HepG2 (cell line): ENCODE measurements at regions not wholly inside any gene's neighbourhood (a gene's known extent, or its start where the extent isn't known, plus 50 kb on each side); places are given as distances from the start of the nearest gene placed in this dataset.

Experiments
- ATAC-seq: fragments of 200-7000 bp; cut with Tn5 transposase; 3 replicates; pipeline ENCODE4 v1.9.1; 2020; ENCODE audit warnings: mild to moderate bottlenecking, moderate library complexity
- BruUV-seq: library from RNA; stranded (reverse); fragments of 400-500 nt; replicated peaks from 2 replicates; lab custom pipeline; 2021; lab: Mats Ljungman, UMichigan
- CTCF ChIA-PET: fragments of 300-600 bp; formaldehyde crosslinking; extraction: SDS; loops from one replicate; lab custom pipeline; 2021; ENCODE audit warnings: low total read pairs, inconsistent platforms, low intra/inter-chr PET ratio; lab: Yijun Ruan, JAX
- POLR2A ChIA-PET: fragments of 350-600 bp; sonication (Branson Sonifier 250); formaldehyde crosslinking; loops from one replicate; lab custom pipeline; 2020; ENCODE audit warnings: antibody characterized with exemption, inconsistent platforms; lab: Yijun Ruan, JAX
- DNase-seq: peaks from one replicate; pipeline ENCODE4 v3.0.0-alpha.2; 2015; ENCODE audit warnings: low spot score
- FAIRE-seq: peaks from 3 replicates; lab custom pipeline; 2011; peaks lifted over from hg19 to GRCh38; lab: Jason Lieb, UNC
- H2AFZ ChIP-seq: one replicate; pipeline ENCODE4 v1.6.1; 2011; ENCODE audit warnings: low read length, inconsistent platforms
- H3K27ac ChIP-seq: fragments of 300-600 bp; 3 replicates; pipeline ENCODE4 v1.8.0; 2011; ENCODE audit warnings: mixed run types, mild to moderate bottlenecking, mixed read lengths, low read length, inconsistent platforms; ENCODE audit not compliant: insufficient read depth; ENCODE audit errors: extremely low read length
- H3K27me3 ChIP-seq, 2 experiments: fragments of 200-600 bp in 1 of 2; 2 replicates in 1 of 2; 3 replicates in 1 of 2; pipeline versions ENCODE4 v1.6.0 to v1.8.0; 2011; ENCODE audit warnings: low read length in 2 of 2, mild to moderate bottlenecking in 2 of 2, moderate library complexity in 2 of 2, inconsistent platforms in 1 of 2; ENCODE audit not compliant: insufficient read depth in 2 of 2, control insufficient read depth in 1 of 2
- H3K36me3 ChIP-seq, 2 experiments: fragments of 200-600 bp in 1 of 2; replicated peaks in 1 of 2; 2 replicates in 1 of 2; 3 replicates in 1 of 2; pipeline versions ENCODE4 v1.5.1 to v1.8.0; 2011; ENCODE audit warnings: low read length in 2 of 2, inconsistent platforms in 1 of 2; ENCODE audit not compliant: insufficient read depth in 2 of 2, control insufficient read depth in 1 of 2
- H3K4me1 ChIP-seq: 2 replicates; pipeline ENCODE4 v1.5.1; 2012; ENCODE audit warnings: low read length, inconsistent platforms; ENCODE audit not compliant: insufficient read depth
- H3K4me2 ChIP-seq: 2 replicates; pipeline ENCODE4 v1.6.0; 2011; ENCODE audit warnings: low read depth, low read length, inconsistent platforms
- H3K4me3 ChIP-seq, 3 experiments: fragments of 200-600 bp in 1 of 3; sonication (generic), shearing (Covaris generic) in 1 of 3; replicated peaks in 1 of 3; 2 replicates each; pipeline ENCODE4 v1.5.1; 2011 to 2016; ENCODE audit warnings: low read length in 3 of 3, inconsistent platforms in 2 of 3, low read depth in 2 of 3, mild to moderate bottlenecking in 2 of 3, control low read depth in 1 of 3, mixed read lengths in 1 of 3; ENCODE audit not compliant: insufficient read depth in 1 of 3
- H3K79me2 ChIP-seq: one replicate; pipeline ENCODE4 v1.6.1; 2011; ENCODE audit warnings: low read length, inconsistent platforms; ENCODE audit not compliant: insufficient read depth
- H3K9ac ChIP-seq: 2 replicates; pipeline ENCODE4 v1.6.0; 2011; ENCODE audit warnings: mild to moderate bottlenecking, low read depth, low read length, inconsistent platforms; ENCODE audit not compliant: insufficient read depth
- H3K9me3 ChIP-seq: 2 replicates; pipeline ENCODE4 v1.5.1; 2012; ENCODE audit warnings: mild to moderate bottlenecking, low read length
- H4K20me1 ChIP-seq: 2 replicates; pipeline ENCODE4 v1.6.0; 2011; ENCODE audit warnings: inconsistent platforms, mild to moderate bottlenecking, low read length, moderate library complexity; ENCODE audit not compliant: insufficient read depth
- CCAR2 ChIP-seq: fragments of 200-400 bp; formaldehyde crosslinking; optimal IDR thresholded peaks from 2 replicates; pipeline ENCODE3; 2018; ENCODE audit warnings: low read depth, mild to moderate bottlenecking, low read length, moderate library complexity
- GTF2F1 ChIP-seq: fragments of 150-350 bp; IDR thresholded peaks from 2 replicates; pipeline ENCODE4 v1.6.1; 2014; ENCODE audit warnings: low read length
- HDAC6 ChIP-seq: fragments of 200-600 bp; sonication (generic); IDR thresholded peaks from 2 replicates; pipeline ENCODE4 v1.7.0; 2017; ENCODE audit warnings: mild to moderate bottlenecking, antibody characterized with exemption, low read length, low read depth
- MIER2 ChIP-seq: IDR thresholded peaks from 2 replicates; pipeline ENCODE4 v1.6.1; 2016; ENCODE audit warnings: missing biosample characterization, missing genetic modification reagents
- TBX2 ChIP-seq: sonication (generic); formaldehyde crosslinking; IDR thresholded peaks from 2 replicates; pipeline ENCODE4 v1.5.0; 2020; ENCODE audit warnings: missing genetic modification reagents, mild to moderate bottlenecking, borderline replicate concordance
- TFDP2 ChIP-seq: sonication (generic); formaldehyde crosslinking; IDR thresholded peaks from 2 replicates; pipeline ENCODE4 v1.4.0; 2020; ENCODE audit warnings: missing genetic modification reagents
- ZBTB38 ChIP-seq: sonication (generic); formaldehyde crosslinking; IDR thresholded peaks from 2 replicates; pipeline ENCODE4 v1.5.1; 2020; ENCODE audit warnings: mild to moderate bottlenecking, missing genetic modification reagents
- ZIK1 ChIP-seq: sonication (generic); formaldehyde crosslinking; IDR thresholded peaks from 2 replicates; pipeline ENCODE4 v1.5.0; 2020; ENCODE audit warnings: mild to moderate bottlenecking, low read depth, missing genetic modification reagents, borderline replicate concordance
- ZNF12 ChIP-seq: sonication (generic); formaldehyde crosslinking; IDR thresholded peaks from 2 replicates; pipeline ENCODE4 v1.5.0; 2020; ENCODE audit warnings: missing genetic modification reagents
- ZNF7 ChIP-seq: IDR thresholded peaks from 2 replicates; pipeline ENCODE4 v1.6.1; 2016; ENCODE audit warnings: missing biosample characterization, missing genetic modification reagents
- ZNF761 ChIP-seq: sonication (generic); formaldehyde crosslinking; conservative IDR thresholded peaks from 2 replicates; pipeline ENCODE4 v1.4.0; 2020; ENCODE audit warnings: mild to moderate bottlenecking, missing genetic modification reagents
- WGBS: methylation state at CpG from one replicate; pipeline ENCODE4 v1.1.6; 2017; ENCODE audit warnings: low lambda C conversion rate; 5-methylcytosine and 5-hydroxymethylcytosine counted together
- in situ Hi-C: cut with HindIII; loops from 2 replicates; pipeline ENCODE4 v1.10.0; 2017; ENCODE audit warnings: low pct_unique_long_range_greater_than_20kb; ENCODE audit not compliant: extremely low pct_ligation_motif_present
- intact Hi-C: fragments of 100-400 bp; cut with micrococcal nuclease; formaldehyde crosslinking; loops from one replicate; pipeline ENCODE4 v1.10.0; 2022; ENCODE audit not compliant: unreplicated experiment

GRCh38 chr12:29039013-29039412 is 110.1 kb upstream of the FAR2 start:
- H3K27ac ChIP-seq, result no peak overlapping the region
- in situ Hi-C loops, result no loop called here
- no peak overlapping the region for H2AFZ ChIP-seq
- no peaks in the 10 kb centered on the region for H3K9me3 ChIP-seq
- H3K4me2 ChIP-seq, result no peak overlapping the region
- H3K27me3 ChIP-seq, result no peaks in the 10 kb centered on the region
- H4K20me1 ChIP-seq, result no peaks in the 10 kb centered on the region
- DNase-seq (no peak), ATAC-seq (no peak)
- no peaks in the 10 kb centered on the region for H3K36me3 ChIP-seq
- POLR2A ChIA-PET, result no interaction called here
- no peak overlapping the region for H3K4me3 ChIP-seq
- no peak overlapping the region for H3K9ac ChIP-seq
- H3K4me1 ChIP-seq, result no peaks in the 10 kb centered on the region
- no peak for TF ChIP-seq GTF2F1
- TF ChIP-seq ZIK1 (CRISPR knock-in tag), result no peak
- TF ChIP-seq ZNF12 (CRISPR knock-in tag), result no peak
- TF ChIP-seq HDAC6, result no peak
- no peak for TF ChIP-seq ZBTB38
- TF ChIP-seq CCAR2, result no peak
- TF ChIP-seq TBX2 (CRISPR knock-in tag), result no peak
- no peak for TF ChIP-seq TFDP2 (CRISPR knock-in tag)
- TF ChIP-seq MIER2, result no peak
- no peak for TF ChIP-seq ZNF7
- TF ChIP-seq ZNF761 (CRISPR knock-in tag), result no peak
- TF ChIP-seq, all 625 proteins: peak for 0
- intact Hi-C loops, result no loop called here
- CTCF ChIA-PET, result no interaction called here
- no TSS peak for BruUV-seq
- FAIRE-seq, result no peak
- 3% methylated on average over 3 of the region's 3 CpGs for WGBS
- no peaks in the 10 kb centered on the region for H3K79me2 ChIP-seq
